Neural cell (in vitro differentiated cells): ENCODE measurements at regions not wholly inside any gene's neighbourhood (a gene's known extent, or its start where the extent isn't known, plus 50 kb on each side); places are given as distances from the start of the nearest gene placed in this dataset.

Experiments
- H2AFZ ChIP-seq: fragments of 200-600, 300-800 bp; sonication (generic), shearing (Covaris generic); 2 replicates; pipeline ENCODE4 v1.6.0; 2014; ENCODE audit warnings: low read depth, mild to moderate bottlenecking, antibody characterized with exemption, low read length, moderate library complexity
- H3F3A ChIP-seq: fragments of 200-600 bp; shearing (Covaris generic); 2 replicates; pipeline ENCODE4 v1.6.1; 2016; ENCODE audit warnings: mild to moderate bottlenecking, moderate library complexity, mixed read lengths, antibody characterized with exemption, low read length; ENCODE audit not compliant: insufficient read depth, poor library complexity, severe bottlenecking
- H3K27ac ChIP-seq: fragments of 200-600, 300-800 bp; sonication (generic), shearing (Covaris generic); 2 replicates; pipeline ENCODE4 v1.5.1; 2014; ENCODE audit warnings: mild to moderate bottlenecking, low read length, moderate library complexity
- H3K27me3 ChIP-seq: fragments of 300-800, 200-600 bp; sonication (generic), shearing (Covaris generic); 2 replicates; pipeline ENCODE4 v1.6.0; 2014; ENCODE audit warnings: mild to moderate bottlenecking, low read depth, low read length, moderate library complexity; ENCODE audit not compliant: insufficient read depth
- H3K36me3 ChIP-seq: fragments of 300-800, 200-600 bp; sonication (generic), shearing (Covaris generic); 2 replicates; pipeline ENCODE4 v1.5.1; 2014; ENCODE audit warnings: mild to moderate bottlenecking, antibody characterized with exemption, low read length, moderate library complexity; ENCODE audit not compliant: insufficient read depth
- H3K4me2 ChIP-seq: fragments of 300-800, 200-600 bp; sonication (generic), shearing (Covaris generic); 2 replicates; pipeline ENCODE4 v1.6.0; 2014; ENCODE audit warnings: mild to moderate bottlenecking, low read length
- H3K4me3 ChIP-seq: fragments of 300-800, 200-600 bp; sonication (generic), shearing (Covaris generic); 2 replicates; pipeline ENCODE4 v1.5.1; 2014; ENCODE audit warnings: mild to moderate bottlenecking, low read length, moderate library complexity
- H3K79me2 ChIP-seq: fragments of 200-600 bp; shearing (Covaris generic); replicated peaks from 2 replicates; pipeline ENCODE4 v1.6.0; 2014; ENCODE audit warnings: mild to moderate bottlenecking, low read length, moderate library complexity; ENCODE audit not compliant: insufficient read depth
- H3K9ac ChIP-seq: fragments of 300-800, 200-600 bp; sonication (generic), shearing (Covaris generic); 2 replicates; pipeline ENCODE4 v1.6.1; 2016; ENCODE audit warnings: mild to moderate bottlenecking, low read length, mixed read lengths
- H3K9me2 ChIP-seq: fragments of 200-600 bp; shearing (Covaris generic); 2 replicates; pipeline ENCODE4 v1.6.1; 2016; ENCODE audit warnings: mild to moderate bottlenecking, low read length, mixed read lengths; ENCODE audit not compliant: insufficient read depth
- H3K9me3 ChIP-seq: fragments of 200-600, 300-800 bp; sonication (generic), shearing (Covaris generic); 2 replicates; pipeline ENCODE4 v1.6.1; 2016; ENCODE audit warnings: mild to moderate bottlenecking, mixed run types, low read length, moderate library complexity, mixed read lengths
- H4K20me1 ChIP-seq: fragments of 200-600 bp; shearing (Covaris generic); 2 replicates; pipeline ENCODE4 v1.6.1; 2016; ENCODE audit warnings: mild to moderate bottlenecking, mixed run types; ENCODE audit not compliant: insufficient read depth
- CTCF ChIP-seq: fragments of 450-650 bp; IDR thresholded peaks from 2 replicates; pipeline ENCODE4 v1.5.1; 2014; ENCODE audit warnings: antibody characterized with exemption, mild to moderate bottlenecking, moderate library complexity; ENCODE audit not compliant: poor library complexity, severe bottlenecking
- EP300 ChIP-seq: fragments of 450-650 bp; conservative IDR thresholded peaks from 2 replicates; pipeline ENCODE4 v1.6.1; 2014; ENCODE audit warnings: antibody characterized with exemption, mild to moderate bottlenecking, moderate library complexity; ENCODE audit not compliant: poor library complexity, severe bottlenecking
- EZH2 ChIP-seq: fragments of 200-600, 300-800 bp; shearing (Covaris generic), sonication (generic); IDR thresholded peaks from 2 replicates; pipeline ENCODE4 v1.6.1; 2014; ENCODE audit warnings: antibody characterized with exemption, low read length, borderline replicate concordance, mild to moderate bottlenecking; ENCODE audit not compliant: insufficient read depth, poor library complexity, severe bottlenecking
- MXI1 ChIP-seq: fragments of 450-650 bp; conservative IDR thresholded peaks from 2 replicates; pipeline ENCODE4 v1.6.1; 2014; ENCODE audit warnings: antibody characterized with exemption, mild to moderate bottlenecking; ENCODE audit not compliant: poor library complexity, severe bottlenecking
- POLR2AphosphoS5 ChIP-seq: IDR thresholded peaks from 2 replicates; pipeline ENCODE4 v1.6.1; 2012
- RAD21 ChIP-seq: fragments of 450-650 bp; conservative IDR thresholded peaks from 2 replicates; pipeline ENCODE4 v1.6.1; 2014; ENCODE audit warnings: antibody characterized with exemption, mild to moderate bottlenecking, moderate library complexity
- REST ChIP-seq: IDR thresholded peaks from 2 replicates; pipeline ENCODE4 v1.6.1; 2012; ENCODE audit warnings: borderline replicate concordance
- SMC3 ChIP-seq: fragments of 450-650 bp; conservative IDR thresholded peaks from 2 replicates; pipeline ENCODE4 v1.6.1; 2014; ENCODE audit warnings: antibody characterized with exemption, mild to moderate bottlenecking, moderate library complexity; ENCODE audit not compliant: poor library complexity
- TAF1 ChIP-seq: IDR thresholded peaks from 2 replicates; pipeline ENCODE4 v1.6.1; 2012; ENCODE audit warnings: low read depth

- no peak overlapping the region for H3K9ac ChIP-seq
- no peak for TF ChIP-seq REST
- no peak for TF ChIP-seq EZH2
- TF ChIP-seq MXI1, result no peak
- TF ChIP-seq CTCF, result no peak
- no peak for TF ChIP-seq POLR2AphosphoS5
- no peak for TF ChIP-seq EP300
- no peak for TF ChIP-seq RAD21
- TF ChIP-seq TAF1, result no peak
- TF ChIP-seq SMC3, result no peak
- H2AFZ ChIP-seq, result no peak overlapping the region
- H3K27ac ChIP-seq, result no peak overlapping the region
- H3K4me3 ChIP-seq, result no peak overlapping the region
- H3K27me3 ChIP-seq, result no peaks in the 10 kb centered on the region
- no peaks in the 10 kb centered on the region for H4K20me1 ChIP-seq
- no peak overlapping the region for H3K4me2 ChIP-seq
- no peaks in the 10 kb centered on the region for H3K9me2 ChIP-seq
- no peaks in the 10 kb centered on the region for H3F3A ChIP-seq
- H3K79me2 ChIP-seq, result peaks cover 13% of the 10 kb centered on the region
- no peaks in the 10 kb centered on the region for H3K36me3 ChIP-seq
- no peaks in the 10 kb centered on the region for H3K9me3 ChIP-seq
Observed at GRCh38 chr6:21922086-21922485, 328.5 kb downstream of the SOX4 start.

GRCh38 chr6:21924002-21924401, 330.5 kb downstream of the SOX4 start:
- Histone ChIP-seq H3K9me3 (no peaks in the 10 kb centered on the region), H3F3A (no peaks in the 10 kb centered on the region), H3K36me3 (no peaks in the 10 kb centered on the region), H2AFZ (no peak overlapping the region), H3K79me2 (peaks cover 8% of the 10 kb centered on the region), H3K4me3 (no peak overlapping the region), H3K9ac (no peak overlapping the region), H4K20me1 (no peaks in the 10 kb centered on the region), H3K4me2 (no peak overlapping the region), H3K27ac (no peak overlapping the region), H3K27me3 (no peaks in the 10 kb centered on the region), H3K9me2 (no peaks in the 10 kb centered on the region)
- TF ChIP-seq EZH2 (no peak), CTCF (no peak), POLR2AphosphoS5 (no peak), SMC3 (no peak), RAD21 (no peak), TAF1 (no peak), MXI1 (no peak), EP300 (no peak), REST (no peak)
